Mucosa of rectum (tissue), 2 donors: ENCODE measurements at regions not wholly inside any gene's neighbourhood (a gene's known extent, or its start where the extent isn't known, plus 50 kb on each side); places are given as distances from the start of the nearest gene placed in this dataset.

ENCODE experiments used
- H3K27ac ChIP-seq, 2 donors: one replicate each; pipeline ENCODE4 v1.7.0; 2013; ENCODE audit warnings: inconsistent platforms in 2 of 2, low read depth in 2 of 2, low read length in 2 of 2
- H3K27me3 ChIP-seq, 2 donors: one replicate each; pipeline ENCODE4 v1.7.0; 2013; ENCODE audit warnings: low read length in 2 of 2; ENCODE audit not compliant: control insufficient read depth in 2 of 2, insufficient read depth in 2 of 2
- H3K36me3 ChIP-seq, 2 donors: one replicate each; pipeline ENCODE4 v1.7.0; 2013; ENCODE audit warnings: low read length in 2 of 2; ENCODE audit not compliant: control insufficient read depth in 2 of 2, insufficient read depth in 2 of 2
- H3K4me1 ChIP-seq, 2 donors: one replicate each; pipeline ENCODE4 v1.7.0; 2013; ENCODE audit warnings: low read length in 2 of 2, mild to moderate bottlenecking in 1 of 2; ENCODE audit not compliant: control insufficient read depth in 2 of 2, insufficient read depth in 2 of 2
- H3K4me3 ChIP-seq, 2 donors: one replicate each; pipeline ENCODE4 v1.7.0; 2013; ENCODE audit warnings: low read length in 2 of 2
- H3K9ac ChIP-seq, 2 donors: one replicate each; pipeline ENCODE4 v1.7.0; 2013; ENCODE audit warnings: low read length in 2 of 2, low read depth in 1 of 2, mild to moderate bottlenecking in 1 of 2
- H3K9me3 ChIP-seq, 2 donors: one replicate each; pipeline ENCODE4 v1.7.0; 2013; ENCODE audit warnings: low read length in 2 of 2; ENCODE audit not compliant: control insufficient read depth in 2 of 2
- donor health status: healthy.
- donor health status: Normal muscosa, but diverticular disease.

- H3K27ac ChIP-seq, result no peak overlapping the region
- H3K9me3 ChIP-seq, result peaks cover 0 to 3% of the 10 kb centered on the region in 2 donors
- no peaks in the 10 kb centered on the region for H3K36me3 ChIP-seq
- no peak overlapping the region for H3K4me3 ChIP-seq
- no peaks in the 10 kb centered on the region for H3K4me1 ChIP-seq
- H3K27me3 ChIP-seq, result no peaks in the 10 kb centered on the region
- no peak overlapping the region for H3K9ac ChIP-seq
These were observed 798.8 kb downstream of the PLA2G4A start for GRCh38 chr1:187627516-187627915.

- Histone ChIP-seq H3K4me3 (no peak overlapping the region), H3K9me3 (peaks cover 0 to 3% of the 10 kb centered on the region in 2 donors), H3K27ac (no peak overlapping the region), H3K4me1 (no peaks in the 10 kb centered on the region), H3K9ac (no peak overlapping the region), H3K36me3 (no peaks in the 10 kb centered on the region), H3K27me3 (no peaks in the 10 kb centered on the region)
These were observed 800.3 kb downstream of the PLA2G4A start for GRCh38 chr1:187629075-187629474.

GRCh38 chr1:187630653-187631380, 802.1 kb downstream of the PLA2G4A start:
- Histone ChIP-seq H3K27ac (no peak overlapping the region), H3K4me3 (no peak overlapping the region), H3K9ac (no peak overlapping the region), H3K9me3 (peaks cover 0 to 3% of the 10 kb centered on the region in 2 donors), H3K4me1 (no peaks in the 10 kb centered on the region), H3K36me3 (no peaks in the 10 kb centered on the region), H3K27me3 (no peaks in the 10 kb centered on the region)

GRCh38 chr1:187631381-187631675, 802.6 kb downstream of the PLA2G4A start:
- no peaks in the 10 kb centered on the region for H3K4me1 ChIP-seq
- no peaks in the 10 kb centered on the region for H3K27me3 ChIP-seq
- H3K27ac ChIP-seq, result no peak overlapping the region
- H3K9me3 ChIP-seq, result peaks cover 0 to 3% of the 10 kb centered on the region in 2 donors
- H3K36me3 ChIP-seq, result no peaks in the 10 kb centered on the region
- H3K4me3 ChIP-seq, result no peak overlapping the region
- H3K9ac ChIP-seq, result no peak overlapping the region

- H3K9ac ChIP-seq, result no peak overlapping the region
- H3K4me1 ChIP-seq, result no peaks in the 10 kb centered on the region
- no peaks in the 10 kb centered on the region for H3K27me3 ChIP-seq
- H3K27ac ChIP-seq, result no peak overlapping the region
- no peak overlapping the region for H3K4me3 ChIP-seq
- no peaks in the 10 kb centered on the region for H3K36me3 ChIP-seq
- peaks cover 0 to 6% of the 10 kb centered on the region in 2 donors for H3K9me3 ChIP-seq
These were observed 803.2 kb downstream of the PLA2G4A start for GRCh38 chr1:187631984-187632383.

GRCh38 chr1:187634940-187635339, 806.2 kb downstream of the PLA2G4A start:
- H3K36me3 ChIP-seq, result no peaks in the 10 kb centered on the region
- H3K4me3 ChIP-seq, result no peak overlapping the region
- H3K27ac ChIP-seq, result no peak overlapping the region
- no peaks in the 10 kb centered on the region for H3K4me1 ChIP-seq
- peaks cover 0 to 6% of the 10 kb centered on the region in 2 donors for H3K9me3 ChIP-seq
- H3K9ac ChIP-seq, result no peak overlapping the region
- H3K27me3 ChIP-seq, result no peaks in the 10 kb centered on the region

GRCh38 chr1:187638733-187639434, 810.1 kb downstream of the PLA2G4A start:
- Histone ChIP-seq H3K9me3 (peaks cover 0 to 3% of the 10 kb centered on the region in 2 donors), H3K27ac (no peak overlapping the region), H3K4me1 (no peaks in the 10 kb centered on the region), H3K9ac (no peak overlapping the region), H3K36me3 (no peaks in the 10 kb centered on the region), H3K27me3 (no peaks in the 10 kb centered on the region), H3K4me3 (no peak overlapping the region)

- Histone ChIP-seq H3K36me3 (no peaks in the 10 kb centered on the region), H3K27me3 (no peaks in the 10 kb centered on the region), H3K9me3 (peaks cover 0 to 3% of the 10 kb centered on the region in 2 donors), H3K4me1 (no peaks in the 10 kb centered on the region), H3K9ac (no peak overlapping the region), H3K27ac (no peak overlapping the region), H3K4me3 (no peak overlapping the region)
These were observed 812.3 kb downstream of the PLA2G4A start for GRCh38 chr1:187641015-187641414.

GRCh38 chr1:187641463-187641862, 812.7 kb downstream of the PLA2G4A start:
- Histone ChIP-seq H3K9me3 (peaks cover 0 to 4% of the 10 kb centered on the region in 2 donors), H3K27me3 (no peaks in the 10 kb centered on the region), H3K36me3 (no peaks in the 10 kb centered on the region), H3K4me3 (no peak overlapping the region), H3K4me1 (no peaks in the 10 kb centered on the region), H3K27ac (no peak overlapping the region), H3K9ac (no peak overlapping the region)

- no peaks in the 10 kb centered on the region for H3K27me3 ChIP-seq
- H3K4me1 ChIP-seq, result no peaks in the 10 kb centered on the region
- no peak overlapping the region for H3K9ac ChIP-seq
- no peaks in the 10 kb centered on the region for H3K36me3 ChIP-seq
- peaks cover 0 to 3% of the 10 kb centered on the region in 2 donors for H3K9me3 ChIP-seq
- H3K4me3 ChIP-seq, result no peak overlapping the region
- H3K27ac ChIP-seq, result no peak overlapping the region
These were observed 813.2 kb downstream of the PLA2G4A start for GRCh38 chr1:187641907-187642306.
